ENCODE measurements at regions not wholly inside any gene's neighbourhood (a gene's known extent, or its start where the extent isn't known, plus 50 kb on each side); places are given as distances from the start of the nearest gene placed in this dataset.

GRCh38 chr9:106502930-106503329 lies 360.0 kb upstream of the ZNF462 start:
- no peak for FAIRE-seq
- H2AFZ ChIP-seq (ENCODE audit: low read depth, low read length), result no peak overlapping the region
- H3K4me2 ChIP-seq (ENCODE audit: insufficient read depth, low read length), result no peak overlapping the region
- no peaks in the 10 kb centered on the region for H3K27me3 ChIP-seq (ENCODE audit: control insufficient read depth in 2 of 2, insufficient read depth in 2 of 2, low read length in 2 of 2)
- H3K4me3 ChIP-seq (replicated peaks in 1 of 3; ENCODE audit: insufficient read depth in 1 of 3, low read depth in 1 of 3, low read length in 3 of 3), result no peak overlapping the region
- intact Hi-C loops (cut with micrococcal nuclease) (no loop called here), dilution Hi-C loops (cut with MboI; ENCODE audit: extremely low pct_ligation_motif_present, low sequenced_read_pairs) (no loop called here)
- H3K27ac ChIP-seq (ENCODE audit: insufficient read depth, low read depth, low read length), result no peak overlapping the region
- H3K9me1 ChIP-seq (replicated peaks; ENCODE audit: control insufficient read depth, extremely low read depth, insufficient read depth, low read length), result no peaks in the 10 kb centered on the region
- no peak overlapping the region for H3K9ac ChIP-seq (replicated peaks; ENCODE audit: extremely low read depth, insufficient read depth, low read length)
- TF ChIP-seq POLR2A (IDR thresholded peaks at IDR 0.05; ENCODE audit: low read depth, low read length) (no peak), MAX (IDR thresholded peaks at IDR 0.05; ENCODE audit: insufficient read depth, insufficient read length) (no peak), JUN (IDR thresholded peaks at IDR 0.05; ENCODE audit: borderline replicate concordance, insufficient read depth, insufficient read length, low read depth) (no peak), MYC (IDR thresholded peaks at IDR 0.05; ENCODE audit: low read depth, low read length) (no peak), GATA2 (IDR thresholded peaks at IDR 0.05; ENCODE audit: insufficient read depth, insufficient read length, low read depth, low read length) (no peak), FOS (IDR thresholded peaks at IDR 0.05; ENCODE audit: borderline replicate concordance, insufficient read depth, low read length) (no peak), POLR2AphosphoS5 (IDR thresholded peaks at IDR 0.05; ENCODE audit: insufficient read depth, low read depth, low read length) (no peak), EZH2 (IDR thresholded peaks at IDR 0.05; ENCODE audit: borderline replicate concordance, low read depth, low read length, severe bottlenecking) (no peak), CTCF (IDR thresholded peaks at IDR 0.05; ENCODE audit: extremely low read depth in 1 of 2, insufficient read depth in 1 of 2, low read depth in 1 of 2, low read length in 2 of 2) (no peak)
- DNase-seq (ENCODE audit: low read depth, low spot score), result no peak
- H4K20me1 ChIP-seq (replicated peaks; ENCODE audit: control insufficient read depth, extremely low read depth, insufficient read depth, low read length), result no peaks in the 10 kb centered on the region
- H3K4me1 ChIP-seq (ENCODE audit: control insufficient read depth, extremely low read depth, insufficient read depth, low read length), result no peaks in the 10 kb centered on the region
- H3K9me3 ChIP-seq (replicated peaks; ENCODE audit: control insufficient read depth, insufficient read depth, low read length), result peaks cover 9% of the 10 kb centered on the region
- BruUV-seq (replicated peaks), result no TSS peak
- ChIA-PET POLR2A (no interaction called here), CTCF (no interaction called here)
- H3K36me3 ChIP-seq (ENCODE audit: control insufficient read depth in 2 of 2, extremely low read depth in 1 of 2, insufficient read depth in 2 of 2, low read length in 2 of 2), result no peaks in the 10 kb centered on the region
- no peaks in the 10 kb centered on the region for H3K79me2 ChIP-seq (ENCODE audit: control insufficient read depth, insufficient read depth, low read length)
